BJ (cell line): ENCODE measurements at regions not wholly inside any gene's neighbourhood (a gene's known extent, or its start where the extent isn't known, plus 50 kb on each side); places are given as distances from the start of the nearest gene placed in this dataset.

Experiments
- CTCF ChIA-PET: fragments of 350-600 bp; formaldehyde crosslinking; extraction: SDS; loops from one replicate; lab custom pipeline; 2021; ENCODE audit warnings: antibody characterized with exemption, inconsistent platforms; lab: Yijun Ruan, JAX
- POLR2A ChIA-PET: fragments of 300-600 bp; sonication (Branson Sonifier 250); formaldehyde crosslinking; extraction: SDS; loops from one replicate; lab custom pipeline; 2021; ENCODE audit warnings: antibody characterized with exemption; lab: Charles Lee
- DNase-seq: peaks from one replicate; pipeline ENCODE4 v3.0.0-alpha.2; 2011; ENCODE audit warnings: low read depth
- H3K27me3 ChIP-seq: 2 replicates; pipeline ENCODE4 v1.6.0; 2011; ENCODE audit warnings: low read length; ENCODE audit not compliant: control insufficient read depth, insufficient read depth
- H3K36me3 ChIP-seq: 2 replicates; pipeline ENCODE4 v1.5.1; 2011; ENCODE audit warnings: low read length; ENCODE audit not compliant: control insufficient read depth, insufficient read depth
- H3K4me3 ChIP-seq: 2 replicates; pipeline ENCODE4 v1.5.1; 2011; ENCODE audit warnings: low read depth, mild to moderate bottlenecking, control low read depth, low read length
- CTCF ChIP-seq: IDR thresholded peaks from 2 replicates; pipeline ENCODE4 v1.5.1; 2011; ENCODE audit warnings: low read depth, mild to moderate bottlenecking, control low read depth, inconsistent platforms, low read length, moderate library complexity; ENCODE audit not compliant: insufficient read depth

- Histone ChIP-seq H3K36me3 (no peaks in the 10 kb centered on the region), H3K4me3 (no peak overlapping the region), H3K27me3 (no peaks in the 10 kb centered on the region)
- POLR2A ChIA-PET, result no interaction called here
- TF ChIP-seq CTCF, result no peak
- CTCF ChIA-PET, result no interaction called here
- no peak for DNase-seq
Observed at GRCh38 chr9:81461196-81461595, 228.2 kb downstream of the TLE1 start.

GRCh38 chr9:81460693-81461092 lies 228.7 kb downstream of the TLE1 start:
- ChIA-PET CTCF (interaction anchor here (0.6 to 1.1 kb wide), 2 partner anchors 13 to 16 kb away, joined by 3 read pairs; no protein-coding TSS in a partner anchor), POLR2A (no interaction called here)
- TF ChIP-seq CTCF, result no peak
- no peaks in the 10 kb centered on the region for H3K36me3 ChIP-seq
- no peak for DNase-seq
- no peak overlapping the region for H3K4me3 ChIP-seq
- no peaks in the 10 kb centered on the region for H3K27me3 ChIP-seq

GRCh38 chr9:81459591-81459990 lies 229.8 kb downstream of the TLE1 start:
- DNase-seq, result no peak
- Histone ChIP-seq H3K27me3 (no peaks in the 10 kb centered on the region), H3K36me3 (no peaks in the 10 kb centered on the region), H3K4me3 (no peak overlapping the region)
- no peak for TF ChIP-seq CTCF
- ChIA-PET CTCF (interaction anchor here (1.1 kb wide), 1 partner anchor 18 kb away, joined by 3 read pairs; no protein-coding TSS in a partner anchor), POLR2A (no interaction called here)

DNA sequence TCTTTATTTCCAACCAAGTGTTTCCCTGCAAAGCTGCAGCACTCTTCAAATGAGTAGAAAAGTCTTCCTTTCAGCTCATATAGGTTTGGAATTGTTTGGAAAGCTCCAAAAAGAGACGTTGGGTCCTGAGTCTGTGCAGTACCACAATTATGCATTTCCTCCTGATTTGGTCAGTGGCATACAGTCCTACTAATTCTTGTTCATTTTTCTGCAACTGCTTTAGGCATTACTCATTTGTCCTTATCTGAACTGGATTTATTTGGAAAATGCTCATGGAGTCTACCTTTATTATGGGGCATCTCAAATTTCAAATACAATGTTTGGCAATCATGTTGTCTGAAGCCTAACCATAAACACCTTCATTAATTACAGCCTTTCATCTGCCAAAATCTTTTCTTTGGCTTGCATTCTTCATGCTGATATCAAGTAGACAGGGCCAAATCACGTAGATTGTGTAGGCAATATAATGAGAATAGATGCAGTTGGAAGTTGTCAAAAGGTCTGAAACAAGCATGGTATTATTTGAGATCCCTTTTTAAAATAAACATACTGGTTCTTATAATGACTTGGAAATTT lies 232.8 kb downstream of the TLE1 start:
- peak; percentile 26 for DNase-seq
- CTCF ChIA-PET, result interaction anchor here (0.6 to 1.1 kb wide), 3 partner anchors 9 to 31 kb away, joined by 3 read pairs; no protein-coding TSS in a partner anchor
- Histone ChIP-seq H3K36me3 (no peaks in the 10 kb centered on the region), H3K27me3 (no peaks in the 10 kb centered on the region), H3K4me3 (no peak overlapping the region)
- TF ChIP-seq CTCF, result no peak
- POLR2A ChIA-PET, result interaction anchor here (0.5 kb wide), 1 partner anchor 11 kb away, joined by 3 read pairs; no protein-coding TSS in a partner anchor

- no peak for DNase-seq
- ChIA-PET CTCF (interaction anchor here (0.8 to 1.1 kb wide), 2 partner anchors 8 to 10 kb away, joined by 3 read pairs; no protein-coding TSS in a partner anchor), POLR2A (interaction anchor here (0.7 kb wide), 1 partner anchor 298 kb away, joined by 3 read pairs; no protein-coding TSS in a partner anchor)
- Histone ChIP-seq H3K27me3 (no peaks in the 10 kb centered on the region), H3K36me3 (no peaks in the 10 kb centered on the region), H3K4me3 (no peak overlapping the region)
- TF ChIP-seq CTCF, result no peak
Observed at GRCh38 chr9:81455462-81456219, 233.7 kb downstream of the TLE1 start.
